ENCODE measurements at regions not wholly inside any gene's neighbourhood (a gene's known extent, or its start where the extent isn't known, plus 50 kb on each side); places are given as distances from the start of the nearest gene placed in this dataset.

DNA sequence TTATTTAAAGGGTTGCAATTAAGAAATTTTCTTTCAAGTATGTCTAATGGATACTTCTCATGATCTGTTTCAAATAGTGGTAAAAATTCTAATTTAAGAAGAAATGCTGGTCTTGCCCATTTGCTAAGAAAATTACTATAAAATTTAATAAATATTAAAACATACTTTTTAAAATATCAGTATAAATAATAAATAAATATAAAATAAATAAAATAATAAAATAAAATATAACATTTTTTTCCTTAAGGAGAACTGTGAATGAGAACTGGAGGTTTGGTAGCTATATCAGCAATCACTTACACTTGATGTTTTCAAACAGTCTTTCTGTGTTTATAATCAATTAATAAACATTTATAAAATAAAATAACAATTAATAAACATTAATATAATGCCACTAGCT lies 266.1 kb downstream of the HGF start:
- no peak for ATAC-seq
- intact Hi-C loops (cut with DNase I) = no loop called here

DNA sequence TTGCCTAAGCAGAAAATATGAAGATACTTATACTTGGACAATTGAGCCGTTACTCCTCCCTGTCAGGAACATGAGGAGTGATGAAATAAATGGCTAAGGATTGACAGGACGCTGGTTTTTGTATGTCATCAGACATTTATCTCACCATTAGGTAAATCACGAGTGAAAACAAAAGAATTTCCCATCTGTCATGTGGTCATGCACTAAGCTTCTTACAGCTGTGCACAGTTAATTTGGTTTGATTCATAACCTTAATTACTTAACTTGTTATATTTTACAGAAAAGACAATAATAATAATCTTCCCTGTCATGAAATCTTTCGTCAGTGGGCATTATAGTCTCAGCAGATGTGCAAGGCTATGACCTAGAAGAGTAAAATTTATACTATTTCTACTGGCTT lies 266.5 kb downstream of the HGF start:
- intact Hi-C loops (cut with DNase I) = no loop called here

More for the DNA sequence above, 266.1 kb downstream of the HGF start:
- Histone ChIP-seq H3K4me1 (no peaks in the 10 kb centered on the region), H3K27ac (no peak overlapping the region), H3K27me3 (no peaks in the 10 kb centered on the region), H3K4me3 (no peak overlapping the region), H3K36me3 (no peaks in the 10 kb centered on the region), H3K9me3 (no peaks in the 10 kb centered on the region)
- TF ChIP-seq, protein P1, sequence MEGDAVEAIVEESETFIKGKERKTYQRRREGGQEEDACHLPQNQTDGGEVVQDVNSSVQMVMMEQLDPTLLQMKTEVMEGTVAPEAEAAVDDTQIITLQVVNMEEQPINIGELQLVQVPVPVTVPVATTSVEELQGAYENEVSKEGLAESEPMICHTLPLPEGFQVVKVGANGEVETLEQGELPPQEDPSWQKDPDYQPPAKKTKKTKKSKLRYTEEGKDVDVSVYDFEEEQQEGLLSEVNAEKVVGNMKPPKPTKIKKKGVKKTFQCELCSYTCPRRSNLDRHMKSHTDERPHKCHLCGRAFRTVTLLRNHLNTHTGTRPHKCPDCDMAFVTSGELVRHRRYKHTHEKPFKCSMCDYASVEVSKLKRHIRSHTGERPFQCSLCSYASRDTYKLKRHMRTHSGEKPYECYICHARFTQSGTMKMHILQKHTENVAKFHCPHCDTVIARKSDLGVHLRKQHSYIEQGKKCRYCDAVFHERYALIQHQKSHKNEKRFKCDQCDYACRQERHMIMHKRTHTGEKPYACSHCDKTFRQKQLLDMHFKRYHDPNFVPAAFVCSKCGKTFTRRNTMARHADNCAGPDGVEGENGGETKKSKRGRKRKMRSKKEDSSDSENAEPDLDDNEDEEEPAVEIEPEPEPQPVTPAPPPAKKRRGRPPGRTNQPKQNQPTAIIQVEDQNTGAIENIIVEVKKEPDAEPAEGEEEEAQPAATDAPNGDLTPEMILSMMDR (IDR thresholded peaks at IDR 0.05) = no peak
- no peak for DNase-seq

DNA sequence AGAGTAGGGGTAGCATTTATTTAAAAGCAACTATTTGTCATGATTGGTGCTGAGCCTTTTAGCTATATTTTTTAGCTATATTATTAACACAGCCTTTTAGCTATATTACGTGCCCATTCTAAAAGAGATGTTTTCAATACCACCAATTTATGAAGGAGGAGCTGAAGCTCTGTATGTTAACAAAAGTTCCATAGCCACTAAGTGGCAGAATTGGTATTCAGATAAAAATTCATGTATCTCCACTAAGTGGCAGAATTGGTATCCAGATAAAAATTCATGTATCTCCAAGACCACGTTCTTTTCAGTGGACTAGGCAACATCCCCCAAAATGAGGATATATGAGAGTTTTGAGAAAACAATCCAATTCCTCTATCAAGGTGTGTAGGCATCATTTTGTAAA lies 268.6 kb downstream of the HGF start:
- ATAC-seq (no peak), DNase-seq (no peak)
- H3K27ac ChIP-seq = no peak overlapping the region
- H3K9me3 ChIP-seq = no peaks in the 10 kb centered on the region
- TF ChIP-seq, protein P1 (IDR thresholded peaks at IDR 0.05) = peak; percentile 17
- no peaks in the 10 kb centered on the region for H3K27me3 ChIP-seq
- intact Hi-C loops (cut with DNase I) = no loop called here
- no peak overlapping the region for H3K4me3 ChIP-seq
- H3K4me1 ChIP-seq = no peaks in the 10 kb centered on the region
- no peaks in the 10 kb centered on the region for H3K36me3 ChIP-seq

More for the DNA sequence above, 266.5 kb downstream of the HGF start:
- H3K4me1 ChIP-seq = no peaks in the 10 kb centered on the region
- no peak overlapping the region for H3K27ac ChIP-seq
- DNase-seq (no peak), ATAC-seq (no peak)
- H3K27me3 ChIP-seq = no peaks in the 10 kb centered on the region
- no peak overlapping the region for H3K4me3 ChIP-seq
- no peaks in the 10 kb centered on the region for H3K9me3 ChIP-seq
- H3K36me3 ChIP-seq = no peaks in the 10 kb centered on the region
- TF ChIP-seq, protein P1 (IDR thresholded peaks at IDR 0.05) = no peak

DNA sequence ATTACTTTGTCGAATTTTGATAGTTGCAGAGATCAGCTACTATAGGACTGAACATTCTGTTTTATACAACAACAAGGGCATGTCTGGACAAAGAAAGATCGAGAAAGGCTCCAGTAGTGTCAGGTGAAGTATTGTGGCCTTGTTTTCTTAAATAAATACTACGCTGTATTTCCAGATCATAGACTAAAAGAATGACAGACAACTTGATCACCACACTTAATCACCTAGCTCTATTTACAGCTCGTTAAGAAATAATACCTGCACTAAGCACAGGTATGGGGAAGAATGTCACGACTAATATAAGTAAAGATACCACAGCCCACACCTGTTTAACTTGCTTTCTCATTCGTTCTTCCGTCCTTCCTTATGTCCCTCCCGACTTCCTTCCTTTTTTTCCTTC lies 269.2 kb downstream of the HGF start:
- no peaks in the 10 kb centered on the region for H3K27me3 ChIP-seq
- no peaks in the 10 kb centered on the region for H3K9me3 ChIP-seq
- H3K4me1 ChIP-seq = no peaks in the 10 kb centered on the region
- no peak for DNase-seq
- TF ChIP-seq, protein P1 (IDR thresholded peaks at IDR 0.05) = no peak
- no peak for ATAC-seq
- no peak overlapping the region for H3K27ac ChIP-seq
- no peak overlapping the region for H3K4me3 ChIP-seq
- no peaks in the 10 kb centered on the region for H3K36me3 ChIP-seq
- intact Hi-C loops (cut with DNase I) = no loop called here

DNA sequence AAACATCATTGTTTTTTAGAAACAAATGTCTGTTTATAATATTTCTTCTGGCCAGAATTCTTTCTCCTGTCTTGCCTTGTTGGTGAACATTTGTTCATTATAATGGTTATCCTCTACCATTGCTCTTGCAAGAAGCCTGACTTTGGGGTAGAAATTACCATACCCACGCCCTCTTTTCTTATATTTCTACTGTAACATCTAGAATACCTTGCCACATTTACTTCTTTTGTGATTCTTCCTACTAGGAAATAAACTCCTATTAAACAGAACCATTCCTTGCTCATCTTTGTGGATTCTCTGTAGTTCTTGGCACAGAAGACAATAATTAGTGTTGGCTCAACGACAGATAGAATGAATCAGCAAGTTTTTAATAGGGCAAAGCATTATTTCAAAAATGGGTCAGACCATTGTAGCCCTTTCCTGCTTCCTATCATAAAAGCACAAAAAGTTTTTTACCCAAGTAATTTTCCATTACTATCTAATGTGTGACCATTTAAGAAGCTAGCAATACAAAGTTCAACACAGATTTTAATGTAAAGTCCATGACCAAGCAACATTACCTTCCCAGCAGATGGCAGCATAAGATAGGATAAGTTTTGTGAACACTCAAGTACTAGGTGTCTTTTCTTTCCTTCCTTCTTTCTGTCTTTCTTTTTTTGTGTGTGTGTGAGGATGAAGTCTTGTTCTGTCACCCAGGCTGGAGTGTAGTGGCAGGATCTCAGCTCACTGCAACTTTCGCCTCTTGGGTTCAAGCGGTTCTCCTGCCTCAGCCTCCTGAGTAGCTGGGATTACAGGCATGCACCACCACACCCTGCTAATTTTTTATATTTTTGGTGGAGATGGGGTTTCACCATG lies 270.4 kb downstream of the HGF start:
- intact Hi-C loops (cut with DNase I) = no loop called here
- Histone ChIP-seq H3K36me3 (no peaks in the 10 kb centered on the region), H3K27me3 (no peaks in the 10 kb centered on the region), H3K27ac (peak overlapping the region; percentile 26), H3K4me3 (no peak overlapping the region), H3K4me1 (no peaks in the 10 kb centered on the region), H3K9me3 (no peaks in the 10 kb centered on the region)
- TF ChIP-seq, protein P1 (IDR thresholded peaks at IDR 0.05) = peak; percentile 56
- ATAC-seq = peak; percentile 71
- no peak for DNase-seq
